ENCODE measurements at regions not wholly inside any gene's neighbourhood (a gene's known extent, or its start where the extent isn't known, plus 50 kb on each side); places are given as distances from the start of the nearest gene placed in this dataset.
"Not testable (repeated sequence)": the region's sequence is repeated elsewhere in the genome, so short reads cannot be mapped to it uniquely, and the experiment has no call there.

DNA sequence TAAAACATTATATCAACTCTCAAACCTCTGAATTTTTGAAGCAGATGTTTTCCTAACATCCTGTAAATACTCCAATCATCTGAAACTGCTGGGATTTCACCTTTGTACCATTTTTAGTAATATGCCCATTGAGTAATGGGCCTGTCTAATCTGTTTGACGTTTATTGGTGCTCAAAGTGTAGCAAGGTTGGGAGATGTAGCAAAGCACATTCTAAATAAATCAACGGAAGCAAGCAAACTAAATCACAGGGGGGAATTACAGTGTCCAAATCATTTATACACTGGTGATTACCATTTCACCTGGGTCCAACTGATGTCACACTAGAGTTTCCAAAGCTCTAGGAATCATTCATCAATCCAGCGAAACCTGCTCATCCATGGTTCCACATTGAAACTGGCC is 518.7 kb upstream of the TBL1XR1 start:
- in situ Hi-C loops (cut with HindIII; ENCODE audit: low sequenced_read_pairs): no loop called here

DNA sequence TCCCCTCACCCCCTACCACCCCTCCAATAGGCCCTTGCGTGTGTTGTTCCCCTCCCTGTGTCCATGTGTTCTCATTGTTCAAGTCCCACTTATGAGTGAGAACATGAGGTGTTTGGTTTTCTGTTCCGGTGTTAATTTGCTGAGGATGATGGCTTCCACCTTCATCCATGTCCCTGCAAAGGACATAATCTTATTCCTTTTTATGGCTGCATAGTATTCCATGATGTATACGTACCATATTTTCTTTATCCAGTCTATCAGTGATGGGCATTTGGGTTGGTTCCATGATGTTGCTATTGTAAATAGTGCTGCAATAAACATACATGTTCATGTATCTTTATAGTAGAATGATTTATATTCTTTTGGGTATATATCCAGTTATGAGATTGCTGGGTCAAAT is 523.6 kb upstream of the TBL1XR1 start:
- in situ Hi-C loops (cut with HindIII; ENCODE audit: low sequenced_read_pairs): not testable (repeated sequence)

DNA sequence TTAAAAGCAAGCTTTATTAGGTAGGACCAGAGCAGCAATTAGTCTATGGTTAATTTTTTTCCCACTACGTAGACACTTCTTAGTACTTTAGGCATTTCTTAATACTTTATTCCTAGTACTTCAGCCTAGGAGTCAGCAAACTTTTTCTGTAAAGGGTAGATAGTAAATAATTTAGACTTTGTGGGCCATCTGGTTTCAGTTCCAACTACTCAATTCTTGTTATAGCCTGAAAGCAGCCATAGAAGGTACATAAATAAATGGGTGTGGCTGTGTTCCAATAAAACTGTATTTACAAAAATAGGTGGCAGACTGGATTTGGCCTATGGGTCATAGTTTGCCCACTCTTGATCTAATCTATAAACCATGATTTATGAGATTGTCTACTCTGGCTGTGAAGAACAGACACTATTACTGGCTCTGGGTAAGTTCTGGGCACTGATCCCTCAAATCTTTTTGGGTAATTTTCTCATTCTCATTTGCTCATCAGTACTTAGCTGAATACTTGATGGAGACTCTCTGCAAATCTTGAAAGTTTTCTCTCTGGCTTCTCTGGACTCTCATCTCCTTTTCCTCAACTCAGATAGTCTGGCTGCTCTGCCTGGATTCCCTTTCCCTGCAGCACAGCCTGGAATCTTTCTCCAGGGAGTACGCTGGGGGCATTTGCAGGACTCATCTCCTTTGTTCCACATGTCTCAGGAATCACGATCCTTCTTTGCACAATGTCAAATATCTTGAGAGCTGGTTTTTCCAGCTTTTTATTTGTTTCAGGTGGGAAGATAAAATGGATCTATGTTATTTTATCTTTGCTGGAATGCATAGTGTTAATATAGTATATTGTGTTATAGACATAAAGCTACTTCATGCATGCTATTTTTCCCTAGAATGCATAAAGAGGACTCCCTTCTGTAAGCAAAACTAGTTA is 524.8 kb upstream of the TBL1XR1 start:
- in situ Hi-C loops (cut with HindIII; ENCODE audit: low sequenced_read_pairs): no loop called here

DNA sequence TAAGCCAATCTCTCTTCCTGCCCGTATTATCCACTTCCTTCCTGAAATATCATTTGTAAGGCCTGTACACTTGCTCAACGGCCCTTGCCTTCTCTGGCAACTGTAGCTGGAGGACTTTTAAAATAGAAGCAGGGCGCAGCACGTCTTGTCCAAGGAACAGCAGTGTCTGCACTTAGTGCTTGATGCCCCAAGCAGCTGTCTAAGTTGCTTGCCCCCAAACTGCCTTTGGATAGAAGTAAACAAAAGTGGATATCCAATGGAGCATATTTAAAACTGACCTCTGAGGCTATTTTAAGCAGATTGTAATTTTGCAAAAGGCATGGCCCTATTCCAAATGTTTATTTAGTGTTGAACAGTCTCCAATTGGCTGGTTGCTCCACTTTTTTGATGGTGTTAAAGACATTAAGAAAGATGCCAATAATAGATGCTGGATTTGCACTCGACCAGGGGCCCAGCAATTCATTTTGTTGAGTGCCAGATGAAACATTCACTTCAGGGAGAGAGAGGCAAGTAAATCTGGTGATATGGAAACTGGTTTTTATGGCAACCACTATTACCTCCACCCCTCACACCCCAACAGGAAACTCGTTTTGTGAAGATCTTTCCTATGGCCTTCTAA is 526.8 kb upstream of the TBL1XR1 start:
- in situ Hi-C loops (cut with HindIII; ENCODE audit: low sequenced_read_pairs): no loop called here

DNA sequence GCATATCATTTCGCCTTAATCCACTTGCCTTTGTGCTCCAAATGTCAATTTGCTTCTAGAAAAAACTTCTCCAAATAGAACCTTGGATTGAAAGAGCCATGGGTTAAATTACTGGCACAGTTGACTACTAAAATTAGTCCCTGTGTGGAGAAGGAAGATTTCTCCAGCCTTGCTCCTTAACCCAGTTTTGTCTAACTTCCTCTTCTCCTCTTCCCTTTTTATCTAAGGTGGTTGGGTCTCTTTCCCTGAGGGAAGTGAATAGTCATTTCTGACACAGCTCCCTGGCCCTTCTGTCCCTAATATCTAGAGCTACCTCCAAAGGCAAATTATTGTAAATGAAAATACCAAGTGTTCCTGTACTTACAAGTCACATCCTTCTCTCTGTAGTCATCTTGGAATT is 527.9 kb upstream of the TBL1XR1 start:
- in situ Hi-C loops (cut with HindIII; ENCODE audit: low sequenced_read_pairs): no loop called here

DNA sequence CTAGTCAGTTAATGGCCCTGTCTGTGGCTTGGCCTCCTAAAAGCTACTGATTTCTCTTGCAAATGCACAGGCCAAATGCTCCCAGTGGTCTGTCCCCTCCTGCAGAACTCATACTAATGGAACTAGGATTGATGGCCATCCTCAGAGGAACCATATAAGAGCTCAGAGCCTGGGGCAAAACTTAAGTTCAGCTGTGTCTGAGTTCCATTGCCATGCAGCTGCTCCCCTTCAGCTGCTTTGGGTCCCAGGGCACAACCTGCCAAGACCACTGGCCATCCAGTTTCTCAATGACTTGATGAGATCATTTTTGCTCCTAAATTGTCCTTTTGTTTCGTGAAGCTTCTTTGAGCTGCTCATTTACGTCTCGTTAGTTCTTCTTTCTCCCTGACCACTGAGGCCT is 529.5 kb upstream of the TBL1XR1 start:
- in situ Hi-C loops (cut with HindIII; ENCODE audit: low sequenced_read_pairs): no loop called here

DNA sequence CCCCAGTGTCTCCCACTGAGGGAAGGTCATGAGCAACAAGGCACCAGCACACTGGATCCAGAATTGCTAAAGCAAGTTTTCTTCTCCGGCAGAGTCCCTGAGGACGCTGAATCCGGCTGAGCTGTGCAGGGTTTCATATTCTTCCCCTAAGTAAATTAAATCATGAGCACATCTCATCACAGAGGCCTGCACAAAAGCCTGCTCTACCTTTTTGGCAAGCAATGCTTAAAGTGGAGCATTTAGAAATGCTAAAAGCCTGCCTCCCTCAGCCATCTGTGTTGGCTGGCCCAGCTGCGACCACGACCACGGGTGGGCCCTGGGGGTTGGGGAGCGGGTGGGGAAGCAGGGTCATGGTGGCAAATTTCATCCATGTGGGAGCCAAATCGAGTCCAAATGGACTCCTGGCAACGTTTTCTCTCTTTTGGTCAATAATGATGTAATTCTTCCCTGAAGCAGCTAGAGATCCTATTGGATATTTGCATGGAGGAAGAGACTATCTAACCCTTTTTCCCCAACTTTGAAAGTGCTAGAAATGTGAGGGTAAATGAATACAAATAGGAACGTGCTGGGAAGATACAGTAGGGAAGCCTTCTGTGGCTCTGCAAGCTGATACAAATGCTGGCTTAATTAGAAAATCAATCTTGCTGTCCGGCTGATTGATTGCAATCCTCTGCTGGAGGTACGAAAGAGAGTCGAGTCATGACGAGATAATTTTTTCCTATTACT is 532.8 kb upstream of the TBL1XR1 start:
- in situ Hi-C loops (cut with HindIII; ENCODE audit: low sequenced_read_pairs): no loop called here

DNA sequence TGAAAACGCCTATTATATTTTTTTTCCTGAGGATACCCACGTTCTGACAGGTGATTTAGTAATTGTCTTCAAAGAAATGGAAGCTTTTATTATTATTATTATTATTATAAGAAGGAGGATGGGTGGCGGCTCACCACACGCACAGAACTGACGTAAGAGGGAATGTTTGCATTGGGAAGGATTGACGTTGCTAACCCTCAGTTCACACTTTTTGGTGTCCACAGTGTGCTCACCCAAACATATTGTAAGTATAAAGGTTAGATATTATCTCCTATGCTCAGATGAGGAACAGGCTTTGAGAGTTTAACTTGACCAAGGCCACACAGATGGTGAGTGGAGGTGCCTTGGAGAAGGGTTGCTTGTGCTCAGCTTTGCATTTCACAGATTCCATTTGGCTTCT is 533.5 kb upstream of the TBL1XR1 start:
- in situ Hi-C loops (cut with HindIII; ENCODE audit: low sequenced_read_pairs): no loop called here

DNA sequence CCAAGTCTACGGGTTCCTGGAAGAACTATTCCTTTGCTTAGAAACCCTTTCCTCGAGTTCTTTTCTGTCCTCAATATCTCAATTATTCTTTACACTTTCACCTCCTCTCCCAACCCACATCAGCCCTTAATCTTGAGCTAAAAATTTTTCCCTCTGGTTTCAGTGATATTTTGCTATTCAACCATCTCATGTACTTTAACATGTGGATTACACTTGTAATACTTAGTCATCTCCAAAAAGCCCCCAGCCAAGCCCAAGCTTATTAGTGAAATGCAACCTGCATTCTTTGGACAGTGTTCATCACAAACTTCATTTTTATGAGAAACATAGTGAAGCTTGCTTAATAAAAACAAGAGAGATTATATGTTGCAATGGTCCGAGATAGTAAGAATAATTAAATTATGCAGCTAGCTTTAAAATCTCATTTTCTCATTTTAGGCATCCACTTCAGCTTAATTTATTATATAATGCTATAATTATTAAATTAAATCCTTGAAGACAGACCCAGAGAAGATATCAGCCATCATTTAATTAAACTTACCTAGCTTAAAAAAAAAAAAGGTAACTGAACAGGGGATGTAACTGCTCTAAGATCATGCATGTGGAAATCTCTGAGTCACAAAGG is 534.5 kb upstream of the TBL1XR1 start:
- in situ Hi-C loops (cut with HindIII; ENCODE audit: low sequenced_read_pairs): no loop called here

DNA sequence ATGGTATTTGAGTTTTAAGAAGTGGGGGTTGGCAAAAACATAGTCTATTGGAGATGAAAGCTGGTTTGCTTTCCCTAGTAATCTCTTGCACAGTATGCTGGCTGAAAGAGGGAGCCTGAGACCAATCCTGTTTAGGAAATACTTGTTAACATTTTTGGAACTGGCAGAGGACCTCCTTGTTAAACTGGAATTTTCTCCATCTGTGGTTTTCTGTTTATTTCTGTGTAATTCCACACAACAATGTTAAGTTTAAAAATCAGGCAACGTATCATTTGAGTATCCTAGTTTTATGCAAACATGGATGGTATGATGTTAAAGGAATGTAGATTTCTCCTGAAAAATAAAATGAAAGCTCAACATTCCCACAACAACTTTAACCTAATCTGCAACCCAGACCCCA is 536.0 kb upstream of the TBL1XR1 start:
- in situ Hi-C loops (cut with HindIII; ENCODE audit: low sequenced_read_pairs): no loop called here

DNA sequence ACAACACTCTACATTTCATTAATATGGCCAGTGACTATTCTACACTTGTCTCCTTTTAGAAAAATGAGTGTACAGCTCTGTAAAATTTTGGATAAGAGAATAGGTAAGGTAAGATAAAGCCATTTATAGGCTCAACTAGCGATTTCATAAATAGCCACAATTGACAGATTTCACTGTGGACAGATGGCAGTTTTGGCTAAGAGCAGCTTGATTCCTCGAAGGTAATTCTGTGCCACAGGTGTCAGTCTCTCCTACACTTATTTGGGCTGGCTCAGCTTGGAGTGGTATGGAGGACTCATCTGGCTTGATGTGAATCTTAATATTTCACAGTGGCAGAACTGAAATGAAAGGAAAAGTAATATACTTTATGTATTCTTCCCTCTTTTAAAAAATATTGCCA is 536.7 kb upstream of the TBL1XR1 start:
- in situ Hi-C loops (cut with HindIII; ENCODE audit: low sequenced_read_pairs): no loop called here

DNA sequence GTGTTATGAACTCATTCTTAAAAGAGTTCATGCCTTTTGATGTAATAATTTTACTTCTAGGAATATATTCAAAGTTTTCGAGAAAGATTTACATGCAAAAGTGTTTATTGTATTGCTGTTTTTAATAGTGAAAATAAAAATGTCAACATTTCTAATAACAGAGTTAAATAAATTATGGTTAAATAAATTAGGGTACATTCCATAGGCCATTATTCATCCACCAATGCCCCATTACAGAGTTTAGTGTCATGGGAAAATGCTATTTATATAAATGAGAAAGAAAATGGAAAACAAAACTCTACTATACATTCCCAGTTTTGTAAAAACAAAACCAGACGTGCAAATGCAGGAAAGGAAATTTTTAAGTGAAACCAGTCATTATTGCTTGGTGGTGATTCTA is 538.1 kb upstream of the TBL1XR1 start:
- in situ Hi-C loops (cut with HindIII; ENCODE audit: low sequenced_read_pairs): no loop called here

DNA sequence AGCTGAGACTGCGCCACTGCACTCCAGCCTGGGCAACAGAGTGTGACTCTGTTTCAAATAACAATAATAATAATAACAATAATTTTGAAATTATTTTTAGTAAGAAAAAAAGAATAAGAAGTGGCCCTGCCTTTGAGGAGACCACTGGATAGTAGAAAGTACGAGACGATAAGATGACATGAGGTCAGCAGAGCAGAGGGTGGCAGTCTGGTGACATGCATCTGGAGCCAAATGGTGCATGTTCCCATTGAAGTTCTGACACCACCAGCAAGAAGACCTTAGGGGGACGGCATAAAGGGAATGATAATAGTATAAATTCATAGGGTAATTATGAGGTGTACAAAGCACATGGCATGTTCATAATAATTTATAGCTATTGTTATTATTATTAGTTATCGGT is 542.2 kb upstream of the TBL1XR1 start:
- in situ Hi-C loops (cut with HindIII; ENCODE audit: low sequenced_read_pairs): no loop called here

DNA sequence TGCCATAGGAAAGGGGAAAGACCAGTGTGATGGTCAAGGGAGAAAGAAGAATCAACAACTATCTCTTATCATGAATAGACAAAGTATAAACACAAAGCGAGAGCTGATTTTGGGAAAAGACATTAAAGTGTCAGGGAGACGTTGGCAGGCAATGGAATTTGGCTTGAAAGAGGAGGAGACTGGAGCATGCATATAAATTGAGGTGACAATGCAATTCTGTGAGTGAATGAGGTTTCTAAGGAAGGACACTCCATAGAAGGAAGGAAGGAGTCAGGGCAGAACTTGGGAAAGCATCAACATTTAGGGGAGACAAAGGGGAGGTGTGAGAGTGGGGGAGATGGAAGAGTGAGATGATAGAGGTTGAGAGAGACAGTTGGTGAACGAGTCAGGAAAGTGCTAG is 543.0 kb upstream of the TBL1XR1 start:
- in situ Hi-C loops (cut with HindIII; ENCODE audit: low sequenced_read_pairs): no loop called here

DNA sequence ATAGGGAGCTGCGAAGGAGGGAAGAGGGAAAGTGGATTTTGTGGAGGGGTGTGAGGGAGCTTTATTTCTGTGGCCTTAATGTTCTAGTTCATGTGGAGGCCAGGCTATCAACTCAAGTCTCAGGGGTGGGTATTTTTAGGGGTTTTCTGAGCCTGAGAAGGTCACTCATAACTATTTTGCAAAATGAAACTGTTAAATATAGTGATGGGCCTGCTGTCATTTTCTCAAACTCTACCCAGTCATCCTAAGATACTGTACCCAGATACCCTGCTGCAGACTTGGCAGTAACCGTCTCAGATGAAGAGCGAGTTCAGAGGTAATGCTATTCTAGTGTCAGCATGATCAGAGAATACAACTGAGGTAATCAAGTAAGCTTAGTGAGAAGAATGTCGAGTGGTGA is 545.0 kb upstream of the TBL1XR1 start:
- in situ Hi-C loops (cut with HindIII; ENCODE audit: low sequenced_read_pairs): no loop called here

DNA sequence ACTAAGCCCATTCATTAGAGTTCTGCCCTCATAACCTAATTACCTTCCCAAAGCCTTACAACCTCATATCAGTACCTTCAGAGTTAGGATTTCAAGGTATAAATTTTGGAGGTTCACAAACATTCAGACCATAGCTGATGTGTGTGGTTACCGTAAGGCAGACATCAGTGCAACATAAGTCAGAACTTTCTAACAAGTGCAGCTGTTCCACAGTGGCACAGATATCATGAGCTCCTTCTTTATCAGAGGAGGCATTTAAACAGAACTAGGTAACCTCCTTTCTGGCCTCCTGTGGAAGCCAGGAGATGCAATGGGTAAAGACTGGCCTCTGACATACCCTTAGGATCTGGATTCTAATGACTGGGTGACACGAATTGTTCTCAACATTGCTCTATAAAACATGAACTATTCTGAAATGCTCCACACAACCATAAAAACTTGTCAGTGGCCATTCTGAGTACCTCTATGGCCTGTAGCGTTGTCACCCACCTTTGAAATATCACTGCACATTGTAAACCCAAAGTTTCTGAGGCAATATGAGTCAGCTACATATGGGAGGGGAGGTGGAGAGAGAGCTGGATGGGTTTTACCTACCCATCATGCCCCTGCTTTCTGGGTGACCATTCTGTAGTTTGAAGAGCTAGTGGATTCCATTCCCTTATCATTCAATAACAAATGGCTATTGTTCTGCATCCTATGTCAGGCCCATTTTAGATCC is 546.0 kb upstream of the TBL1XR1 start:
- in situ Hi-C loops (cut with HindIII; ENCODE audit: low sequenced_read_pairs): no loop called here

DNA sequence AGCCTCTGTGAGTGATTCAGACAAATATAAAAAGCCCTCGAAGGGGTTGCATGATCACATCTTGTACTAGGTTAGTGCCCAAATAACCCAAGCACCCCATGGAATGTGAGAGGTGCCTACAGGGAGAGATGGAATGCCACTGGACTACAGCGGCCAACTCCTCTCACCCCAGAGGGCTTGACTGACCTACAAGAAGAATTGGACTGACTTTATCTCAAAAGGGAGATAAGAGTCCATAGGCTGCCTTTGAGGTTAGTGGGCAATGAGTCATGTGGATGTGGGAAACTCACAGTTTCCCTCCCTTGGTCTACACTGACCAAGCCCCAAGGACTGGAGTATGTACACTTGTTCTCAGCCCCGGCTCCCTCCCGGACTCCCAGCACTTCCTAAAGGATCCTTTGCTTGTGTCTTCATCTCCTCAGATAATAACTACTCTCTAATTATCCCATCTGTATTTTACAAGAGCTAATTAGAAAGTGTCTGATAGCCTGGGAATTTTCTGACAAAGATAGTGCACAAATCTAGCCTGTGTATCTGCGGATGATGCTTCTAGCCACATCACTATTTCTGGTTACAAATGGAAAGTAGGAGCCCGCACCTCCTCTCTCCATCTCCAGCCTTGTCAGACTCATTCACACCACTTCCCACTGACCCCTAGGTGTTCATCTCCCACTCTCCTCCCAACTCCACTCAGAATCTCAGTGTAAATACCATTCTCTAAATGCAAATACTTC is 547.8 kb upstream of the TBL1XR1 start:
- in situ Hi-C loops (cut with HindIII; ENCODE audit: low sequenced_read_pairs): loop anchor here (5.0 kb wide), 1 partner anchor 37 kb away; no protein-coding TSS in a partner anchor

DNA sequence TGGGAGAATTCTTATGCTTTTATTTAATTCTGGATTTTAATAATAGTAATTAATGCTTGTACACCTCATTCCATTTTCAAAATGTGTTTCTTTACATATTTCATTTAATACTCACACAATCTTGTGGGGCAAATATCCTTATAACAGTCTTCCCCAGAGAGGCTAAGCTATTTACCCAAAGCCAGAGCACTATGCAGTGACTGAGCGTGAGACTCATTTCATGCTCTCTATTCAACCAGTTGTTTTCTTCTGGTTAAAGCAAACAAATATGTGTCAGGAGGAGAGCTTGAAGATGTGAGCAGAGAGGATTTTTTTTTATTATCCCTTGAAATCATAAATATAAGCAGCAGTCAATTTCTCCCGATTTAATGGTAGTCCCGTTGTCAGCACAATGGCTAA is 548.3 kb upstream of the TBL1XR1 start:
- in situ Hi-C loops (cut with HindIII; ENCODE audit: low sequenced_read_pairs): loop anchor here (5.0 kb wide), 1 partner anchor 37 kb away; no protein-coding TSS in a partner anchor

DNA sequence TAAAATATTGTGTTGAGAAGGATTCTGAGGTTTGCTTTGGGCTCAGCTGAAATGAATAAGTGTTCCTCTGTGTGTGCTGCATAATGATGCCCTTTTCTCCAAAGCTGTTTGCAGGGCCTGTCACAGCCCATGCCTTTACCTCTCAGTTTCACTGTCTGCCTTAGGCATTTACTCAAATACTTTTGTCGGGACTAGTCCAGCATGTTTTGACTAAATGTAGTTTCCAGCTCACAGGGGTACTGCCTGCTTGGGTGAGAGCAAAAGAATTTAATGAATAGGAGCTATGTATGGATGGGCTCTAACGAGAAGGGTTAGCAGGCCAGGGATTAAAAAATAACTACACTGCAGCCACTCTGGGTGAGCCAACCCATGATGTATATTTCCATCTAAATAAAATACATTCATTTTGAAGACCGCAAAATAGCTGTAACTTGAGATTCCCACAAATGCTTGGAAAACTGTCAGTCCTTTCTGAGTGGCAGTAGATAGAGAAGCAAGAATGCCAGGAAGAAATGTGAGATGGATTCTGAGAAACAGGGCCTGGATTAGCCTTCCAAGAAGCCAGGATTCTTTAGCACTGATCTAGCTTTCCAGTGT is 549.2 kb upstream of the TBL1XR1 start:
- in situ Hi-C loops (cut with HindIII; ENCODE audit: low sequenced_read_pairs): loop anchor here (5.0 kb wide), 1 partner anchor 36 kb away; no protein-coding TSS in a partner anchor
